Caco-2 (cell line): ENCODE measurements at regions not wholly inside any gene's neighbourhood (a gene's known extent, or its start where the extent isn't known, plus 50 kb on each side); places are given as distances from the start of the nearest gene placed in this dataset.

Experiments used
- BruUV-seq: library from RNA; stranded (reverse); fragments of 400-500 nt; replicated peaks from 2 replicates; lab custom pipeline; 2021; lab: Mats Ljungman, UMichigan
- CTCF ChIA-PET: fragments of 300-600 bp; sonication (Branson Sonifier 250); formaldehyde crosslinking; loops from one replicate; lab custom pipeline; 2022; ENCODE audit warnings: antibody characterized with exemption; lab: Charles Lee
- POLR2A ChIA-PET: fragments of 300-600 bp; sonication (Branson Sonifier 250); formaldehyde crosslinking; loops from one replicate; lab custom pipeline; 2022; ENCODE audit warnings: antibody characterized with exemption; lab: Charles Lee
- DNase-seq, 2 experiments: peaks; one replicate each; pipeline versions ENCODE4 v3.0.0 to v3.0.0-alpha.2; 2020 to 2022
- H3K27me3 ChIP-seq: replicated peaks from 2 replicates; pipeline ENCODE4 v1.6.0; 2011; ENCODE audit warnings: low read length; ENCODE audit not compliant: control insufficient read depth, insufficient read depth
- H3K36me3 ChIP-seq: 2 replicates; pipeline ENCODE4 v1.5.1; 2011; ENCODE audit warnings: low read length; ENCODE audit not compliant: control insufficient read depth, insufficient read depth
- H3K4me1 ChIP-seq: fragments of 250-450 bp; sonication (Bioruptor Pico); 2 replicates; pipeline ENCODE4 v1.5.1; 2020; ENCODE audit warnings: mild to moderate bottlenecking
- H3K4me3 ChIP-seq: 2 replicates; pipeline ENCODE4 v1.5.1; 2011; ENCODE audit warnings: low read depth, mild to moderate bottlenecking, control low read depth, low read length
- H3K9me3 ChIP-seq: fragments of 250-450 bp; sonication (Bioruptor Pico); 2 replicates; pipeline ENCODE4 v1.5.1; 2020; ENCODE audit warnings: mild to moderate bottlenecking, moderate library complexity
- H3K27ac Mint-ChIP-seq: one replicate; pipeline ENCODE4 v1.8.0; 2022; ENCODE audit warnings: mixed read lengths; ENCODE audit not compliant: unreplicated experiment
- H3K27me3 Mint-ChIP-seq: one replicate; pipeline ENCODE4 v1.8.0; 2022; ENCODE audit warnings: mixed read lengths; ENCODE audit not compliant: insufficient read depth, unreplicated experiment
- H3K36me3 Mint-ChIP-seq: one replicate; pipeline ENCODE4 v1.8.0; 2022; ENCODE audit warnings: mild to moderate bottlenecking, mixed read lengths; ENCODE audit not compliant: insufficient read depth, unreplicated experiment
- H3K4me1 Mint-ChIP-seq: one replicate; pipeline ENCODE4 v1.8.0; 2022; ENCODE audit warnings: low read depth, mixed read lengths; ENCODE audit not compliant: unreplicated experiment
- H3K4me3 Mint-ChIP-seq: one replicate; pipeline ENCODE4 v1.8.0; 2022; ENCODE audit warnings: mild to moderate bottlenecking, moderate library complexity, mixed read lengths; ENCODE audit not compliant: unreplicated experiment
- H3K9me3 Mint-ChIP-seq: one replicate; pipeline ENCODE4 v1.8.0; 2022; ENCODE audit warnings: mixed read lengths; ENCODE audit not compliant: unreplicated experiment
- intact Hi-C: fragments of 100-400 bp; cut with micrococcal nuclease; formaldehyde crosslinking; loops from one replicate; pipeline ENCODE4 v1.10.0; 2022; ENCODE audit not compliant: unreplicated experiment
- TF ChIP-seq, protein P1 (sequence below), 2 experiments: fragments of 200-600 bp in 1 of 2; IDR thresholded peaks; 1 replicate in 1 of 2; 2 replicates in 1 of 2; pipeline versions ENCODE4 v1.5.1 to v1.8.0; 2011 to 2022; ENCODE audit warnings: antibody characterized with exemption in 1 of 2, control low read depth in 1 of 2, inconsistent platforms in 1 of 2, low read depth in 1 of 2, low read length in 1 of 2, mild to moderate bottlenecking in 1 of 2, moderate library complexity in 1 of 2; ENCODE audit not compliant: insufficient read depth in 1 of 2, severe bottlenecking in 1 of 2, unreplicated experiment in 1 of 2

DNA sequence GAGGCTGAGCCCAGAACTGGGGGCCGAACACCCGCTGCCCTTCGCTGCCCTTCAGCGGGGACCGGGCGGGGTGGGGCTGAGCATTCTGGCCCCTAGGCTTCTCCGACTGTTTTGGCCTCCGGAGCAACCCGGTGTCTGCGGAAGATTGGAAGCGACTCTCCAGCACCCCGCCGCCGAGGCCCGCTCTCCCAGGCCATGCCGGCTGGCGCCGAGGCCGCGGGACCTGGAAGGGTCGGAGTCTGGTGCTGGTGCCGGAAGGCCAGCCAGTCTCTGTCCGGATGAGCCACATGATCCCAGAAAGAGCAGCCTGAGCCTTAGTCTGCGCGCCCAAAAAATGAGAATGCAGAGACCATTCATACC, 272.0 kb downstream of the FOXD2 start:
- H3K27me3 ChIP-seq: no peaks in the 10 kb centered on the region
- peak in 1 of 2 experiments; percentile 53 for DNase-seq
- POLR2A ChIA-PET: no interaction called here

DNA sequence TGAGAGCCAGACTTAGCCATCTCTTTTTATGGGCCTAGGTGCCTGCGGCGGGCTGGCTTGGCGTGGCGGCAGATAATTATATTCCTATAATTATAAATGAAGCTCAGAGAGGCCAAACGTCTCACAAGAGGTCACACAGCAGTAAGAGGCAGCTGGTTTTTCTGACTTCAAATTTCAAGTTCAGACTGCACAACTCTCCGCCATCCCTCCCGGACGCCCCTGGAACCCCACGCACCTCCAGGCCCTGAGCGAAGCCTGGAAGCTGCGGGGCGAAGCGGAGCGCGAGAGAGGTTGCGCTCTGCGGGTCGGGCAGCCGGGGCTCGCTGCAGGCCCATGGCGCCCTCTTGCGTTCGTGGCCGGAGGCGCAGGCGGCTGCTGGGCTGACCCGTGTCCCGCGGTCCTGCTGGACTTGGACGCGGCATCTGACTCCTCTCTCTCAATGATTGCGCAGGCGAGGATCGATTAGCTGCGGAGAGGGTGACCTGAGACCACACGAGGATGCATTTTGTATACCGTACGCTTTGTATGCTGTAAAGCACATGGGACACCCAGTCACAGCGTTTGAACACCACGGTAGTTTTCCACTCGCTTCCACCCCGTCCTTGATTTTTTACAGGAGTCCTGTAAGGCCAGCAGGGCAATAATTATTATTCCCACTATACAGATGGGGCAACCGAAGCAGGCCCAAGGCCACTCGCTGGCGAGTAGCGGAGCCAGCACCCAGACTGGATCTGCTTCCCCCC, 272.7 kb downstream of the FOXD2 start:
- intact Hi-C loops: loop anchor here (1.0 to 10.0 kb wide), 5 partner anchors 183 to 536 kb away; no protein-coding TSS in a partner anchor
- no peak overlapping the region for H3K27ac Mint-ChIP-seq
- H3K36me3 Mint-ChIP-seq: no peaks in the 10 kb centered on the region
- no peaks in the 10 kb centered on the region for H3K9me3 ChIP-seq
- H3K9me3 Mint-ChIP-seq: no peaks in the 10 kb centered on the region
- POLR2A ChIA-PET: no interaction called here
- TF ChIP-seq, protein P1, sequence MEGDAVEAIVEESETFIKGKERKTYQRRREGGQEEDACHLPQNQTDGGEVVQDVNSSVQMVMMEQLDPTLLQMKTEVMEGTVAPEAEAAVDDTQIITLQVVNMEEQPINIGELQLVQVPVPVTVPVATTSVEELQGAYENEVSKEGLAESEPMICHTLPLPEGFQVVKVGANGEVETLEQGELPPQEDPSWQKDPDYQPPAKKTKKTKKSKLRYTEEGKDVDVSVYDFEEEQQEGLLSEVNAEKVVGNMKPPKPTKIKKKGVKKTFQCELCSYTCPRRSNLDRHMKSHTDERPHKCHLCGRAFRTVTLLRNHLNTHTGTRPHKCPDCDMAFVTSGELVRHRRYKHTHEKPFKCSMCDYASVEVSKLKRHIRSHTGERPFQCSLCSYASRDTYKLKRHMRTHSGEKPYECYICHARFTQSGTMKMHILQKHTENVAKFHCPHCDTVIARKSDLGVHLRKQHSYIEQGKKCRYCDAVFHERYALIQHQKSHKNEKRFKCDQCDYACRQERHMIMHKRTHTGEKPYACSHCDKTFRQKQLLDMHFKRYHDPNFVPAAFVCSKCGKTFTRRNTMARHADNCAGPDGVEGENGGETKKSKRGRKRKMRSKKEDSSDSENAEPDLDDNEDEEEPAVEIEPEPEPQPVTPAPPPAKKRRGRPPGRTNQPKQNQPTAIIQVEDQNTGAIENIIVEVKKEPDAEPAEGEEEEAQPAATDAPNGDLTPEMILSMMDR (IDR thresholded peaks at IDR 0.05; ENCODE audit: insufficient read depth in 1 of 2, low read depth in 1 of 2, low read length in 1 of 2, severe bottlenecking in 1 of 2, unreplicated experiment in 1 of 2): peak; percentile 87 to 89
- H3K4me3 ChIP-seq: peak overlapping the region; percentile 59
- H3K36me3 ChIP-seq: no peaks in the 10 kb centered on the region
- H3K4me1 Mint-ChIP-seq: peaks cover 6% of the 10 kb centered on the region
- H3K27me3 Mint-ChIP-seq: peaks cover 4% of the 10 kb centered on the region
- 0 out of 2 replicates have a peak, but pooled peaks cover 7% of the 10 kb centered on the region for H3K4me1 ChIP-seq
- H3K4me3 Mint-ChIP-seq: peak overlapping the region; percentile 73
- DNase-seq: peak; percentile 60 to 84
- no peaks in the 10 kb centered on the region for H3K27me3 ChIP-seq
- CTCF ChIA-PET: interaction anchor here (1.0 to 3.7 kb wide), 7 partner anchors 8 to 322 kb away, joined by 3 to 48 read pairs (median 4); partner anchors contain the start of gene FOXD2
- no TSS peak for BruUV-seq

More for the DNA sequence above, 272.0 kb downstream of the FOXD2 start:
- Histone ChIP-seq H3K4me3 (peak overlapping the region; percentile 59), H3K4me1 (0 out of 2 replicates have a peak, but pooled peaks cover 7% of the 10 kb centered on the region), H3K9me3 (no peaks in the 10 kb centered on the region), H3K36me3 (no peaks in the 10 kb centered on the region)
- peaks cover 6% of the 10 kb centered on the region for H3K4me1 Mint-ChIP-seq
- CTCF ChIA-PET: interaction anchor here (0.7 to 3.7 kb wide), 9 partner anchors 9 to 527 kb away, joined by 3 to 48 read pairs (median 4); partner anchors contain the start of gene FOXD2
- intact Hi-C loops: loop anchor here (1.0 to 10.0 kb wide), 6 partner anchors 183 to 535 kb away; no protein-coding TSS in a partner anchor
- TF ChIP-seq, protein P1 (IDR thresholded peaks at IDR 0.05; ENCODE audit: insufficient read depth in 1 of 2, low read depth in 1 of 2, low read length in 1 of 2, severe bottlenecking in 1 of 2, unreplicated experiment in 1 of 2): no peak
- H3K4me3 Mint-ChIP-seq: peak overlapping the region; percentile 73
- no peaks in the 10 kb centered on the region for H3K27me3 Mint-ChIP-seq
- no peaks in the 10 kb centered on the region for H3K36me3 Mint-ChIP-seq
- no TSS peak for BruUV-seq
- no peak overlapping the region for H3K27ac Mint-ChIP-seq
- H3K9me3 Mint-ChIP-seq: no peaks in the 10 kb centered on the region
